H1 (cell line): ENCODE measurements at regions not wholly inside any gene's neighbourhood (a gene's known extent, or its start where the extent isn't known, plus 50 kb on each side); places are given as distances from the start of the nearest gene placed in this dataset.

Experiments used
- CTCF ChIA-PET: fragments of 300-600 bp; sonication (Branson Sonifier 250); formaldehyde crosslinking; loops from one replicate; lab custom pipeline; 2021; ENCODE audit not compliant: partially characterized antibody; lab: Charles Lee
- POLR2A ChIA-PET: fragments of 300-600 bp; sonication (Branson Sonifier 250); formaldehyde crosslinking; loops from one replicate; lab custom pipeline; 2021; ENCODE audit warnings: inconsistent platforms; ENCODE audit not compliant: partially characterized antibody; lab: Charles Lee
- DNase-seq, 2 experiments: peaks; one replicate each; pipeline versions ENCODE4 v3.0.0 to v3.0.0-alpha.2; 2010 to 2022; ENCODE audit warnings: low spot score in 2 of 2, low read depth in 1 of 2, mixed read lengths in 1 of 2
- FAIRE-seq: peaks from 2 replicates; lab custom pipeline; 2011; peaks lifted over from hg19 to GRCh38; lab: Jason Lieb, UNC
- H2AFZ ChIP-seq: 2 replicates; pipeline ENCODE4 v1.8.1; 2012; ENCODE audit warnings: low read length, inconsistent platforms
- H2AK5ac ChIP-seq: 2 replicates; pipeline ENCODE4 v1.6.1; 2013; ENCODE audit warnings: low read depth, low read length
- H2BK120ac ChIP-seq: replicated peaks from 2 replicates; pipeline ENCODE3; 2013; ENCODE audit warnings: low read depth, low read length, inconsistent platforms
- H2BK12ac ChIP-seq: 2 replicates; pipeline ENCODE4 v1.6.1; 2013; ENCODE audit warnings: low read depth, low read length
- H2BK15ac ChIP-seq: 2 replicates; pipeline ENCODE4 v1.6.1; 2013; ENCODE audit warnings: low read length
- H2BK20ac ChIP-seq: 2 replicates; pipeline ENCODE4 v1.6.1; 2013; ENCODE audit warnings: low read length
- H2BK5ac ChIP-seq: 2 replicates; pipeline ENCODE4 v1.6.1; 2013; ENCODE audit warnings: low read depth, low read length
- H3K14ac ChIP-seq: 2 replicates; pipeline ENCODE4 v1.6.1; 2013; ENCODE audit warnings: inconsistent platforms; ENCODE audit not compliant: insufficient read length
- H3K18ac ChIP-seq: 2 replicates; pipeline ENCODE4 v1.6.1; 2013; ENCODE audit warnings: low read length; ENCODE audit errors: extremely low read depth
- H3K23ac ChIP-seq: 2 replicates; pipeline ENCODE4 v1.6.1; 2013; ENCODE audit warnings: inconsistent platforms; ENCODE audit not compliant: insufficient read length
- H3K23me2 ChIP-seq: 2 replicates; pipeline ENCODE4 v1.6.1; 2013; ENCODE audit warnings: low read depth, low read length
- H3K27ac ChIP-seq: 2 replicates; pipeline ENCODE4 v1.6.1; 2011; ENCODE audit warnings: low read depth, low read length, inconsistent platforms
- H3K27me3 ChIP-seq, 4 experiments: replicated peaks in 1 of 4; 1 replicate in 1 of 4; 2 replicates in 3 of 4; pipeline versions ENCODE4 v1.6.1 to v1.8.1; 2011 to 2013; ENCODE audit warnings: low read length in 3 of 4, mild to moderate bottlenecking in 3 of 4, inconsistent platforms in 2 of 4, mixed read lengths in 2 of 4, moderate library complexity in 1 of 4; ENCODE audit not compliant: control insufficient read depth in 3 of 4, insufficient read depth in 3 of 4; ENCODE audit errors: extremely low read depth in 1 of 4
- H3K36me3 ChIP-seq, 4 experiments: 2 replicates each; pipeline versions ENCODE4 v1.6.1 to v1.8.1; 2011 to 2013; ENCODE audit warnings: mild to moderate bottlenecking in 4 of 4, low read length in 3 of 4, moderate library complexity in 2 of 4, control low read depth in 1 of 4, inconsistent platforms in 1 of 4; ENCODE audit not compliant: insufficient read depth in 4 of 4, control insufficient read depth in 2 of 4
- H3K4ac ChIP-seq: replicated peaks from 2 replicates; pipeline ENCODE3; 2013; ENCODE audit warnings: low read length, low read depth, mixed read lengths, inconsistent platforms; ENCODE audit not compliant: insufficient read length
- H3K4me1 ChIP-seq, 4 experiments: replicated peaks in 1 of 4; 1 replicate in 1 of 4; 2 replicates in 3 of 4; pipeline versions ENCODE4 v1.6.1 to v1.8.1; 2011 to 2013; ENCODE audit warnings: low read length in 3 of 4, inconsistent platforms in 2 of 4, mixed read lengths in 1 of 4; ENCODE audit not compliant: insufficient read depth in 4 of 4, control insufficient read depth in 3 of 4
- H3K4me2 ChIP-seq, 2 experiments: 2 replicates each; pipeline versions ENCODE4 v1.6.1 to v1.8.1; 2011 to 2013; ENCODE audit warnings: low read depth in 2 of 2, low read length in 2 of 2, control low read depth in 1 of 2, inconsistent platforms in 1 of 2, mild to moderate bottlenecking in 1 of 2; ENCODE audit not compliant: insufficient read depth in 1 of 2
- H3K4me3 ChIP-seq, 4 experiments: fragments of 200-600, 300-600 bp in 1 of 4; sonication (generic), shearing (Covaris generic), sonication (Bioruptor Twin) in 1 of 4; 2 replicates each; pipeline versions ENCODE4 v1.5.1 to v1.8.1; 2011 to 2016; ENCODE audit warnings: low read length in 4 of 4, low read depth in 3 of 4, control low read depth in 2 of 4, inconsistent platforms in 2 of 4, mild to moderate bottlenecking in 2 of 4, mixed read lengths in 1 of 4, moderate library complexity in 1 of 4; ENCODE audit not compliant: insufficient read depth in 2 of 4; ENCODE audit errors: extremely low read depth in 1 of 4
- H3K56ac ChIP-seq: replicated peaks from 2 replicates; pipeline ENCODE3; 2013; ENCODE audit warnings: low read depth, mild to moderate bottlenecking, mixed read lengths, low read length, inconsistent platforms; ENCODE audit not compliant: insufficient read length
- H3K79me1 ChIP-seq: 2 replicates; pipeline ENCODE4 v1.6.1; 2013; ENCODE audit warnings: low read depth, low read length, control low read depth
- H3K79me2 ChIP-seq, 2 experiments: 2 replicates each; pipeline versions ENCODE4 v1.6.1 to v1.8.1; 2012 to 2013; ENCODE audit warnings: low read length in 2 of 2, mild to moderate bottlenecking in 2 of 2, inconsistent platforms in 1 of 2; ENCODE audit not compliant: insufficient read depth in 2 of 2, control insufficient read depth in 1 of 2
- H3K9ac ChIP-seq, 4 experiments: replicated peaks in 1 of 4; 1 replicate in 1 of 4; 2 replicates in 3 of 4; pipeline versions ENCODE4 v1.6.1 to v1.8.1; 2011 to 2013; ENCODE audit warnings: low read depth in 3 of 4, low read length in 3 of 4, control low read depth in 2 of 4, mild to moderate bottlenecking in 2 of 4, moderate library complexity in 2 of 4, inconsistent platforms in 1 of 4; ENCODE audit errors: extremely low read depth in 1 of 4
- H3K9me3 ChIP-seq, 2 experiments: 2 replicates each; pipeline versions ENCODE4 v1.6.1 to v1.8.1; 2012 to 2013; ENCODE audit warnings: mild to moderate bottlenecking in 2 of 2, moderate library complexity in 2 of 2, control low read depth in 1 of 2, inconsistent platforms in 1 of 2, low read depth in 1 of 2, low read length in 1 of 2, mixed read lengths in 1 of 2; ENCODE audit not compliant: insufficient read depth in 2 of 2
- H4K20me1 ChIP-seq, 2 experiments: replicated peaks in 1 of 2; 2 replicates each; pipeline versions ENCODE3 to v1.8.1; 2011 to 2013; ENCODE audit warnings: inconsistent platforms in 2 of 2, low read length in 2 of 2, mild to moderate bottlenecking in 1 of 2; ENCODE audit not compliant: insufficient read depth in 2 of 2, control insufficient read depth in 1 of 2
- H4K5ac ChIP-seq: 2 replicates; pipeline ENCODE4 v1.6.1; 2013; ENCODE audit warnings: low read length, low read depth, mixed read lengths, inconsistent platforms; ENCODE audit not compliant: insufficient read length
- H4K8ac ChIP-seq: 2 replicates; pipeline ENCODE4 v1.8.0; 2013; ENCODE audit warnings: mild to moderate bottlenecking, moderate library complexity, low read length, inconsistent platforms; ENCODE audit not compliant: insufficient read depth; ENCODE audit errors: extremely low read depth
- H4K91ac ChIP-seq: replicated peaks from 2 replicates; pipeline ENCODE3; 2013; ENCODE audit warnings: low read length, mixed read lengths, inconsistent platforms; ENCODE audit not compliant: insufficient read length
- CHD1 ChIP-seq: IDR thresholded peaks from 2 replicates; pipeline ENCODE4 v1.6.1; 2012; ENCODE audit warnings: low read depth, low read length, improper control_type of control experiment
- JUN ChIP-seq: IDR thresholded peaks from 2 replicates; pipeline ENCODE4 v1.6.1; 2011; ENCODE audit warnings: low read depth, mild to moderate bottlenecking, improper control_type of control experiment, low read length
- POLR2A ChIP-seq, 2 experiments: IDR thresholded peaks; 1 replicate in 1 of 2; 2 replicates in 1 of 2; pipeline ENCODE4 v1.6.1; 2011; ENCODE audit warnings: low read depth in 2 of 2, low read length in 2 of 2, mild to moderate bottlenecking in 2 of 2; ENCODE audit errors: control extremely low read depth in 1 of 2
- SAP30 ChIP-seq: fragments of 300-600 bp; sonication (generic); IDR thresholded peaks from 2 replicates; pipeline ENCODE4 v1.7.1; 2012; ENCODE audit warnings: low read length, moderate library complexity, mild to moderate bottlenecking, inconsistent platforms; ENCODE audit not compliant: insufficient read depth, insufficient replicate concordance
- WGBS, 2 experiments: shearing (Covaris generic) in 1 of 2; methylation state at CpG; one replicate each; pipeline versions ENCODE4 v1.1.6 to v1.1.7; 2013 to 2015; ENCODE audit warnings: low lambda C conversion rate in 2 of 2, mixed read lengths in 2 of 2, inconsistent platforms in 1 of 2, low coverage in 1 of 2, missing lambda C conversion rate in 1 of 2; ENCODE audit not compliant: insufficient replicate concordance in 2 of 2, insufficient coverage in 1 of 2, insufficient read length in 1 of 2; ENCODE audit errors: extremely low coverage in 1 of 2, missing lambda C conversion rate in 1 of 2; 5-methylcytosine and 5-hydroxymethylcytosine counted together
- TF ChIP-seq, protein P1 (sequence below): IDR thresholded peaks from 2 replicates; pipeline ENCODE4 v1.6.1; 2012; ENCODE audit warnings: low read length, inconsistent platforms
- TF ChIP-seq, protein P2 (sequence below): IDR thresholded peaks from 2 replicates; pipeline ENCODE4 v1.6.1; 2012; ENCODE audit warnings: inconsistent platforms
- TF ChIP-seq, protein P3 (sequence below), 3 experiments: IDR thresholded peaks; 1 replicate in 2 of 3; 2 replicates in 1 of 3; pipeline versions ENCODE4 v1.5.1 to v1.6.1; 2011; ENCODE audit warnings: low read length in 3 of 3, mild to moderate bottlenecking in 3 of 3, inconsistent platforms in 2 of 3, low read depth in 1 of 3, moderate library complexity in 1 of 3; ENCODE audit not compliant: insufficient read depth in 1 of 3; ENCODE audit errors: control extremely low read depth in 1 of 3

DNA sequence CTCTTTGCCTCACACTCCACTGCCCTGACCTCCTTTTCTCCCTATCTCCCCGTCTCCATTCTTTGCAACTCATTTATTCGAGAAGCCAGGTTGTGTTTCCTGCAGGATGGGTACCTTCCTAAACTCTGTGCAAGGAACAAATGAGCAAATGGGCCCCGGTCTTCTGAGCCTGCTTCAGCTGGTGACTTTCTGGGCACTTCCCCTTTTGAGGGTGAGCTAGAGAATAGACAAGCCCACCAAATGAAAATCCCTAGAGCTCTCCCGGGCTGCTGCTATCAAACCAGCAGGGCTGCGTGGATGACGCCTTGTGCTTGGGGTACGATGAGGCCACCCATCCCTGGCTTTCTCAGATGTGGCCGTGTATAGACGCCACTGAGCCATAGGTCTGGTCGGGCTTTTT is 91.0 kb upstream of the FOXA2 start:
- no peaks in the 10 kb centered on the region for H4K20me1 ChIP-seq
- H3K4ac ChIP-seq = no peak overlapping the region
- H3K14ac ChIP-seq = no peak overlapping the region
- no peaks in the 10 kb centered on the region for H3K36me3 ChIP-seq
- H4K91ac ChIP-seq = no peak overlapping the region
- H2BK5ac ChIP-seq = no peak overlapping the region
- FAIRE-seq = no peak
- POLR2A ChIA-PET = no interaction called here
- peaks cover 7% of the 10 kb centered on the region in 2 experiments; a peak in 3 of 4 replicates for H3K9me3 ChIP-seq
- H4K5ac ChIP-seq = no peak overlapping the region
- no peak overlapping the region for H3K23ac ChIP-seq
- TF ChIP-seq POLR2A (IDR thresholded peaks at IDR 0.05; ENCODE audit: control extremely low read depth in 1 of 2, low read depth in 2 of 2, low read length in 2 of 2) = no peak
- TF ChIP-seq, protein P1, sequence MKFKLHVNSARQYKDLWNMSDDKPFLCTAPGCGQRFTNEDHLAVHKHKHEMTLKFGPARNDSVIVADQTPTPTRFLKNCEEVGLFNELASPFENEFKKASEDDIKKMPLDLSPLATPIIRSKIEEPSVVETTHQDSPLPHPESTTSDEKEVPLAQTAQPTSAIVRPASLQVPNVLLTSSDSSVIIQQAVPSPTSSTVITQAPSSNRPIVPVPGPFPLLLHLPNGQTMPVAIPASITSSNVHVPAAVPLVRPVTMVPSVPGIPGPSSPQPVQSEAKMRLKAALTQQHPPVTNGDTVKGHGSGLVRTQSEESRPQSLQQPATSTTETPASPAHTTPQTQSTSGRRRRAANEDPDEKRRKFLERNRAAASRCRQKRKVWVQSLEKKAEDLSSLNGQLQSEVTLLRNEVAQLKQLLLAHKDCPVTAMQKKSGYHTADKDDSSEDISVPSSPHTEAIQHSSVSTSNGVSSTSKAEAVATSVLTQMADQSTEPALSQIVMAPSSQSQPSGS = no peak
- TF ChIP-seq SAP30 = no peak
- no peak for TF ChIP-seq JUN
- no peak for TF ChIP-seq CHD1
- TF ChIP-seq, protein P2, sequence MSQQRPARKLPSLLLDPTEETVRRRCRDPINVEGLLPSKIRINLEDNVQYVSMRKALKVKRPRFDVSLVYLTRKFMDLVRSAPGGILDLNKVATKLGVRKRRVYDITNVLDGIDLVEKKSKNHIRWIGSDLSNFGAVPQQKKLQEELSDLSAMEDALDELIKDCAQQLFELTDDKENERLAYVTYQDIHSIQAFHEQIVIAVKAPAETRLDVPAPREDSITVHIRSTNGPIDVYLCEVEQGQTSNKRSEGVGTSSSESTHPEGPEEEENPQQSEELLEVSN = no peak
- TF ChIP-seq, protein P3, sequence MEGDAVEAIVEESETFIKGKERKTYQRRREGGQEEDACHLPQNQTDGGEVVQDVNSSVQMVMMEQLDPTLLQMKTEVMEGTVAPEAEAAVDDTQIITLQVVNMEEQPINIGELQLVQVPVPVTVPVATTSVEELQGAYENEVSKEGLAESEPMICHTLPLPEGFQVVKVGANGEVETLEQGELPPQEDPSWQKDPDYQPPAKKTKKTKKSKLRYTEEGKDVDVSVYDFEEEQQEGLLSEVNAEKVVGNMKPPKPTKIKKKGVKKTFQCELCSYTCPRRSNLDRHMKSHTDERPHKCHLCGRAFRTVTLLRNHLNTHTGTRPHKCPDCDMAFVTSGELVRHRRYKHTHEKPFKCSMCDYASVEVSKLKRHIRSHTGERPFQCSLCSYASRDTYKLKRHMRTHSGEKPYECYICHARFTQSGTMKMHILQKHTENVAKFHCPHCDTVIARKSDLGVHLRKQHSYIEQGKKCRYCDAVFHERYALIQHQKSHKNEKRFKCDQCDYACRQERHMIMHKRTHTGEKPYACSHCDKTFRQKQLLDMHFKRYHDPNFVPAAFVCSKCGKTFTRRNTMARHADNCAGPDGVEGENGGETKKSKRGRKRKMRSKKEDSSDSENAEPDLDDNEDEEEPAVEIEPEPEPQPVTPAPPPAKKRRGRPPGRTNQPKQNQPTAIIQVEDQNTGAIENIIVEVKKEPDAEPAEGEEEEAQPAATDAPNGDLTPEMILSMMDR (IDR thresholded peaks at IDR 0.05; ENCODE audit: control extremely low read depth in 1 of 3, insufficient read depth in 1 of 3, low read depth in 1 of 3, low read length in 3 of 3) = no peak
- TF ChIP-seq, all 59 proteins: peak for 0
- Histone ChIP-seq H3K27me3 (no peaks in the 10 kb centered on the region), H4K8ac (no peak overlapping the region), H2BK20ac (no peak overlapping the region), H2AFZ (no peak overlapping the region), H3K79me2 (no peaks in the 10 kb centered on the region), H3K4me2 (no peak overlapping the region), H3K18ac (no peak overlapping the region), H2BK120ac (no peak overlapping the region), H2BK12ac (no peak overlapping the region), H3K9ac (no peak overlapping the region), H3K79me1 (no peaks in the 10 kb centered on the region), H3K27ac (no peak overlapping the region), H3K4me3 (no peak overlapping the region), H3K23me2 (no peaks in the 10 kb centered on the region), H3K4me1 (no peaks in the 10 kb centered on the region; a peak in 1 of 7 replicates), H3K56ac (no peak overlapping the region), H2BK15ac (no peak overlapping the region), H2AK5ac (no peak overlapping the region)
- WGBS, 2 experiments = 91% methylated on average over 9 of the region's 10 CpGs; no CpG with 5 or more reads in 1 of the 2 experiments
- CTCF ChIA-PET = interaction anchor here (0.7 to 4.5 kb wide), 2 partner anchors 9 to 16 kb away, joined by 3 to 19 read pairs; no protein-coding TSS in a partner anchor
- DNase-seq = no peak
